ENCODE measurements at regions not wholly inside any gene's neighbourhood (a gene's known extent, or its start where the extent isn't known, plus 50 kb on each side); places are given as distances from the start of the nearest gene placed in this dataset.

DNA sequence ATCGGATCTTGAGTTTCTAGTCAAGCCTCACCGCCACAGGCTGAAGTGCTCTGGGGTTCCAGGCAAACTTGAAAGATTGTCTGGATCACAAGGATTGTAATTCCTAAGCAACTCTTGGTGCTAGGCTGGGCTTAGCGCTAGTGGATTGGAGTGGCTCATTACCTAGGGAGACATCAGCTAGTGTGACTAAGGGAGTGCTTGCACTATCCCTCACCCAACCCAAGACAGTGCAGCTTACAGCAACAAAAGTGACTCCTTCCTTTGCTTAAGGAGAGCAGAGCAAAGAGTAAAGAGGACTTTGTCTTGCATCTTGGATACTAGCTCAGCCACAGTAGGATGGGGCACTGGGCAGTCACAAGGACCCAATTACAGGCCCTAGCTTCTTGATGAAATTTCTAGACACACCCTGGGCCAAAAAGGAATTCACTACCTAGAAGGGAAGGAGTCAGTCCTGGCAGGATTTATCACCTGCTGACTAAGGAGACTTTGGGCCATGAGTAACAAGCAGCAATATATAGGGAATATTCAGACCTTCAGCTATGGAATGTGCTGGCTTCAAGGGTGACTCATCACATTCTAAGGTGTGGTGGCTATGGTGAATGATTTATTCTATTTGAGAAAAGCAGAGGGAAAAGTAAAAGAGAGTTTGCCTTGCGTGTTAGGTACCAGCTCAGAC lies 1212.4 kb downstream of the PCDH18 start:
- DNase-seq, result no peak
- Histone ChIP-seq H3K4me3 (ENCODE audit: low read depth, low read length) (no peak overlapping the region), H3K9me3 (no peaks in the 10 kb centered on the region), H3K4me1 (peaks cover 4% of the 10 kb centered on the region), H3K36me3 (no peaks in the 10 kb centered on the region), H3K27me3 (no peaks in the 10 kb centered on the region)
- TF ChIP-seq, protein P1, sequence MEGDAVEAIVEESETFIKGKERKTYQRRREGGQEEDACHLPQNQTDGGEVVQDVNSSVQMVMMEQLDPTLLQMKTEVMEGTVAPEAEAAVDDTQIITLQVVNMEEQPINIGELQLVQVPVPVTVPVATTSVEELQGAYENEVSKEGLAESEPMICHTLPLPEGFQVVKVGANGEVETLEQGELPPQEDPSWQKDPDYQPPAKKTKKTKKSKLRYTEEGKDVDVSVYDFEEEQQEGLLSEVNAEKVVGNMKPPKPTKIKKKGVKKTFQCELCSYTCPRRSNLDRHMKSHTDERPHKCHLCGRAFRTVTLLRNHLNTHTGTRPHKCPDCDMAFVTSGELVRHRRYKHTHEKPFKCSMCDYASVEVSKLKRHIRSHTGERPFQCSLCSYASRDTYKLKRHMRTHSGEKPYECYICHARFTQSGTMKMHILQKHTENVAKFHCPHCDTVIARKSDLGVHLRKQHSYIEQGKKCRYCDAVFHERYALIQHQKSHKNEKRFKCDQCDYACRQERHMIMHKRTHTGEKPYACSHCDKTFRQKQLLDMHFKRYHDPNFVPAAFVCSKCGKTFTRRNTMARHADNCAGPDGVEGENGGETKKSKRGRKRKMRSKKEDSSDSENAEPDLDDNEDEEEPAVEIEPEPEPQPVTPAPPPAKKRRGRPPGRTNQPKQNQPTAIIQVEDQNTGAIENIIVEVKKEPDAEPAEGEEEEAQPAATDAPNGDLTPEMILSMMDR (IDR thresholded peaks at IDR 0.05; ENCODE audit: low read depth, low read length), result no peak

DNA sequence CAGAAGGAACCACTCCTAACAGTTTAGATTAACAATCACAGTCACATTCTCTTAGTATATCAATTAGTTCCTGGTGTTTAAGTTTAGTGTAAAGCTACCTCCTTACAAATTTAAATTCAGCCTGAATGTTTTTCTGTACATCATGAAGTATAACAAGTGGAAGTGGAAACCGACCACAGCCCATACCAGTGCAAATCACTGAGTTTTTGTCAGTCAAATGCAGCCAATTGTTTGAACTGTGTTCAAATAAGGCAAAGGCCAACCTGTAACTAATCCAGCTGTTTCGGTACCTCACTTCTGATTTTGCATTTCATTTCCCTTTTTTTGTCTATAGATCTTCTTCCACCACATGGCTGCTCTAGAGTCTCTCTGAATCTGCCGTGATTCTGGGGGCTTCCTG lies 1215.3 kb downstream of the PCDH18 start:
- H3K36me3 ChIP-seq, result no peaks in the 10 kb centered on the region
- H3K4me3 ChIP-seq (ENCODE audit: low read depth, low read length), result no peak overlapping the region
- peaks cover 4% of the 10 kb centered on the region for H3K4me1 ChIP-seq
- TF ChIP-seq, protein P1 (IDR thresholded peaks at IDR 0.05; ENCODE audit: low read depth, low read length), result no peak
- no peaks in the 10 kb centered on the region for H3K27me3 ChIP-seq
- H3K9me3 ChIP-seq, result no peaks in the 10 kb centered on the region
- DNase-seq, result no peak

DNA sequence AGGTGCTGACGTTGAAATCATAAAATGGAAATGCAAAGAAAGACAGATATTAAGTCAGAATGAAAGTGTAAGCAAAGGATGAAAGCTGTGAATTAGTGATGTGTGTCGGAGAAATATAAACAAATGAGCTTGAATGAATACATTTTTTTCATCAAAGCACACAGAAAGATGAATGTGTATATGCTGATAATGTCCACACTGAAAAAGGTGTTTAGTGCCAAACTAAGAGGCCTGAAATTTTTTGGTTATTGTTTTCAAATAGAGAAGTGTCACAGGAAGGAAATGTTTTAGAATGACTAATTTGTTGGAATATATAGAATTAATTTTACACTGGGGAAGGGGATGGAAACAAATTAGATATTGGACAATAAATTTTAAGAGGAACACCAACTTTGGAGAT lies 1217.6 kb downstream of the PCDH18 start:
- no peaks in the 10 kb centered on the region for H3K36me3 ChIP-seq
- TF ChIP-seq, protein P1 (IDR thresholded peaks at IDR 0.05; ENCODE audit: low read depth, low read length), result no peak
- no peak for DNase-seq
- H3K27me3 ChIP-seq, result no peaks in the 10 kb centered on the region
- H3K4me3 ChIP-seq (ENCODE audit: low read depth, low read length), result no peak overlapping the region
- H3K9me3 ChIP-seq, result no peaks in the 10 kb centered on the region
- H3K4me1 ChIP-seq, result peaks cover 4% of the 10 kb centered on the region

DNA sequence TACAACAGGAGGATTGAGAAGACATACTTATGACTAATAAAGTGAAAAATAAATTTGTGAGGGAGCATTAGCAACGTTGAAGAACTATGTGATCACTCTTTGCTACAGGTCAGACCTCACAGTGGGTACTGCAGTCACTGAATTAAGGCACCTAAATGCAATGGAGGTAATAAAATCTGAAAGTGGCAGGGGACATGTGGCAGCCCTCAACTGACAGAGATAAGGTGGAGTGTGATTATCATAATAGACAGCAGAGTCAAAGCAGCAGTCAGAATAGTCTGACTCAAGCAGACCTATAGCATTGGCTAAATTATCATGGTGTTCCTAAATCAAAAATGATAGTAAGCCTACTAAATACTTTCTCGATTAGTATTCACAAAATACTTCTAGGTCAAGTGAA lies 1220.5 kb downstream of the PCDH18 start:
- no peaks in the 10 kb centered on the region for H3K27me3 ChIP-seq
- TF ChIP-seq, protein P1 (IDR thresholded peaks at IDR 0.05; ENCODE audit: low read depth, low read length), result no peak
- H3K9me3 ChIP-seq, result no peaks in the 10 kb centered on the region
- H3K4me3 ChIP-seq (ENCODE audit: low read depth, low read length), result no peak overlapping the region
- no peaks in the 10 kb centered on the region for H3K36me3 ChIP-seq
- H3K4me1 ChIP-seq, result peaks cover 3% of the 10 kb centered on the region
- no peak for DNase-seq

DNA sequence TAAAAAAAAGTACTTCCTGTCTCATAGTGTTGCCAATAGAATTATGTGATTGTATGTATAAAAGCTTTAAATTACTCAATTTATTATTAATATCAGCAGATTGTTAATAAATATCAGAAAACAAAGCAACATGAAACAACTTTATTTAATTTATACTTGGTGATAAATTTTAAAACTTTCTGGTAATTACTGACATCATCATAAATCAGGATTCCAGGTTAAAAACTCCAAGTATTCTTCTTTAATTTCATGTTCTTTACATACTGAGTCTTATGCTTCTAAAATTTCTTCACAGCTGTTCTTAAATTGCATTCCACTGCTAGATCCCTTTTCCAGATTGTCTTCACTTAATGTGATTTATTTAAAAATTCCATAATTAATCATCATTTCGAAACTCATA lies 1224.5 kb downstream of the PCDH18 start:
- H3K4me1 ChIP-seq, result peaks cover 8% of the 10 kb centered on the region
- TF ChIP-seq, protein P1 (IDR thresholded peaks at IDR 0.05; ENCODE audit: low read depth, low read length), result no peak
- H3K27me3 ChIP-seq, result no peaks in the 10 kb centered on the region
- DNase-seq, result no peak
- H3K4me3 ChIP-seq (ENCODE audit: low read depth, low read length), result no peak overlapping the region
- H3K9me3 ChIP-seq, result no peaks in the 10 kb centered on the region
- no peaks in the 10 kb centered on the region for H3K36me3 ChIP-seq

DNA sequence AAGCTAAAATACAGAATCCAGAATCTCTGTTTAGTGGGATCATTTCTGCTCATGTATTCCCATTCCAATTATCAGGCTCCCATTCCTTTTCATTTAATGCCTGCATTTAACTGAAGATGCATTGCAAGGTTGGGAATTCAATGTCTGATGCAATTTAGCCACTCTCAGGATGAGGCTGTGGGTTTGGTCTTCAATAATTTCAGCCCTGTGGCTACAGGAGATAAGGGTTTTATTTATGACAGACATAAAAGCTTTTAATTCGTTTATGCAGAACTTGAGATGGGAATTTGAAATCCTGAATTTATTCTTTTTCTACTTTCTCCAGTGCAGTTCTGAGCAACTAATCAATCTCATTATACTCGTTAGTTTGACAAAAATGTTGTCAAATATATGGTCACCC lies 1225.9 kb downstream of the PCDH18 start:
- DNase-seq, result peak; percentile 39
- TF ChIP-seq, protein P1 (IDR thresholded peaks at IDR 0.05; ENCODE audit: low read depth, low read length), result no peak

More for the DNA sequence above, 1225.9 kb downstream of the PCDH18 start:
- H3K27me3 ChIP-seq, result no peaks in the 10 kb centered on the region
- no peaks in the 10 kb centered on the region for H3K9me3 ChIP-seq
- peaks cover 8% of the 10 kb centered on the region for H3K4me1 ChIP-seq
- H3K36me3 ChIP-seq, result no peaks in the 10 kb centered on the region
- H3K4me3 ChIP-seq (ENCODE audit: low read depth, low read length), result no peak overlapping the region

Data from BE2C (cell line).